ENCODE measurements at regions not wholly inside any gene's neighbourhood (a gene's known extent, or its start where the extent isn't known, plus 50 kb on each side); places are given as distances from the start of the nearest gene placed in this dataset.

GRCh38 chr20:6942266-6942665 lies 174.8 kb downstream of the BMP2 start:
- TF ChIP-seq, protein P1, sequence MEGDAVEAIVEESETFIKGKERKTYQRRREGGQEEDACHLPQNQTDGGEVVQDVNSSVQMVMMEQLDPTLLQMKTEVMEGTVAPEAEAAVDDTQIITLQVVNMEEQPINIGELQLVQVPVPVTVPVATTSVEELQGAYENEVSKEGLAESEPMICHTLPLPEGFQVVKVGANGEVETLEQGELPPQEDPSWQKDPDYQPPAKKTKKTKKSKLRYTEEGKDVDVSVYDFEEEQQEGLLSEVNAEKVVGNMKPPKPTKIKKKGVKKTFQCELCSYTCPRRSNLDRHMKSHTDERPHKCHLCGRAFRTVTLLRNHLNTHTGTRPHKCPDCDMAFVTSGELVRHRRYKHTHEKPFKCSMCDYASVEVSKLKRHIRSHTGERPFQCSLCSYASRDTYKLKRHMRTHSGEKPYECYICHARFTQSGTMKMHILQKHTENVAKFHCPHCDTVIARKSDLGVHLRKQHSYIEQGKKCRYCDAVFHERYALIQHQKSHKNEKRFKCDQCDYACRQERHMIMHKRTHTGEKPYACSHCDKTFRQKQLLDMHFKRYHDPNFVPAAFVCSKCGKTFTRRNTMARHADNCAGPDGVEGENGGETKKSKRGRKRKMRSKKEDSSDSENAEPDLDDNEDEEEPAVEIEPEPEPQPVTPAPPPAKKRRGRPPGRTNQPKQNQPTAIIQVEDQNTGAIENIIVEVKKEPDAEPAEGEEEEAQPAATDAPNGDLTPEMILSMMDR (IDR thresholded peaks at IDR 0.05): no peak
- no peak for TF ChIP-seq POLR2A (IDR thresholded peaks at IDR 0.05)

Measured in Peyer's patch (tissue), 4 donors.